ENCODE measurements at regions not wholly inside any gene's neighbourhood (a gene's known extent, or its start where the extent isn't known, plus 50 kb on each side); places are given as distances from the start of the nearest gene placed in this dataset.
A peak's percentile ranks its signal among the peaks of the same experiment; 100 is the strongest.

DNA sequence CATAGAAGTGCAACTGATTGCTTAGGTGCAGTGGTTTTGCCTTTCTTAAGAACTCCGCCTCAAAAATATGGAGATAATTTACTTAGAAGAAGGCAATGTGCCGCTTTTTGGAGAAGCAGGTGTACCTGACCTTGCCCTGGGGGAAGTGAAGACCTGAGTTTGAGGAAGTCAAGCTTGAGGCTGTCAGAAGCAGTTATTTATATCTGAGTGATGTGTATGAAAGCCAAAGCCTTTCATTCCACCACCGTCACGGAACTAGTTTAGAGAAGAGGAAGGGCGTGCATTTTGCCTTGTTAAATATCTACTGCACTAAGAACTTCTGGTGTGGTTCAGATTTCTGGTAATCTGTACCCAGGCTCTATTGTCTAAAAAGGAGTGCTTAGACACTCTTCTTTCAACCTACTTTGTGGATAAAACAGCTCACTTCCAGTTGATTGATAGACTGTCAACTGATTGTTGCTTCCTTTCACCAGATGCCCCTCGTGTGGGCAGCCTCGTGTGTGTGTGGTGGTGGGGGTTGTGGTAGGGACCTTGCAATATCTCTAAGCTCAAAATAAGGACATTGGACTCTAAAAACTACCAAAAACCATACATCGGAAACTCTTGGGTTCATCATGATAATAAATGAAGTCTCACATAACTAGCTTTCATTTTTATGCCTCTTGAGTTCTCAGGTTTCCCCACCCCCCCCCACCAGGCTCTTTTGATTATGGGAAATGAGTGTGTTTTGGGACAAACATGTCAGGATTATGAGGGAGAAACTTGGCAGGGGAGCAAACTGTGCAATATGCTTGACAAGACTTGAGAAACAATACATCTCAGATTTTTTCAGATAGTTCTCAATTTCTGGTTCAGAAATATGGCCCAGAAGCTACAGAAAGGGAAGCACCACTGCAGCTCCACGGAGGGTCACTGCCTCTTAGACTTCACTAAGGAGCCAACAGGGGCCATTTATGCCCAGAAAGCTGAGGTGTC is 78.6 kb downstream of the ARF6 start:
- DNase-seq: peak; percentile 53 to 59

DNA sequence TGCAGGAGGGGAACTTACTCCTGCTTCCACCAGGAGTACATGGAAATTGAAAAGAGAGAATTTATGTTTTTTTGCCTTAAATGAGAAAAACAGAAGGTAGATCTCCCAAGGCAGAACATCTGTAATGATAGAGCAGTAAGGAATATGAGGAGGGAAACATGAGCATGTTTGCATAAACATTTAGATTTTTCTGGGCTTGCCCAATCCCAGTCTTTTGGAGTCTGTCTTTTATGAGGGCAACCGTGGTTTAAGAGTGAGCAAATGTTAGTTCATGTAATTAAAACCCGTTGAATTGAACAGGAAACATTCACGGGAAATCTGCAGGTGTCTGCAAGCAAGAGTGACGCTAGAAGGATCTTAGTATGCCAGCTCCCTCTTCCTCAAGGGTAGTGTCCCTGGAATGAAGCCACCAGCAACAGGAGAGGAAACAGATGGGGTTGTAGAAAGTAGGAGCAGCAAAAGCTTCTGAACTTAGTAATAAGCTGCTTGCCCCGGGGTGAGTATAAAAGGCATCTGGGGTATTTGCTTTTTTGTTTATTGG is 79.3 kb downstream of the ARF6 start:
- DNase-seq: peak; percentile 44 to 55

DNA sequence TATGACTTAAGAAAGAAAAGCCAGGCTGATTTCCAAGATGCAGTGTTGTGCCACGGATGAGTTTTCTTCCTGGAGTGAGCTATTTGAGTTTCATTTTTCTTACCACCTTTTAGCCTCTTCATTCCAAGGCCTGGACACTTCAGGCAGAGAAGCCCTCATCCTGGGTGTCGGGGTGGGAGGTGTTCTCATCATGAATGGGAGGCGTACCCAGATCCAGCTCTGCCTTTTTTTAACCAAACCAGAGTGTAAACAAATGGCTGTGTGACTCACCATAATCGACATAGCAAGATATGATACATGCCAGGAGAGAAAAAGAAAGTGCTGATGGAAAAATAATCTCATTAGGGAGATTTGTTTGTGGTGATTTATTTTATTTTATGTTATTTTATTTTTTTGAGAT is 79.9 kb downstream of the ARF6 start:
- DNase-seq: peak; percentile 38 to 45

DNA sequence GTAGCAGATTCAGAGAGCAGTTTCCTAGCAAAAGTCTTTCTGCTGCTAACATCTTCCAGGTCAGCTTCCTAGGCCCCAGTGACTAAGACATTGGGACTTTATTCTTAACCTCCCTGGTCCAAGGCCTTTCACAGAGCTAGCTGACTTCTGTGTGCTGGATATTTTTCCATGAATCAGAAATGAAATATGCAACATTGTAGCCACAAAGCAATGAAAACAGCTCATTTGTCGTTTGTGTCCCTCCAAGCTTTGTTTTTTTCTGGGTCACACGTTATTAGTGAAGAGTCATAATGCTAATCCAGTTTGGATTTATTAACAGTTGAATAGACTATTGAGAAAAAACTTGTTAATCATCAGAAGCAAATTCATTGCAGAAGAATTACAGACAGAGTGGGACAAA is 82.4 kb downstream of the ARF6 start:
- DNase-seq: no peak

DNA sequence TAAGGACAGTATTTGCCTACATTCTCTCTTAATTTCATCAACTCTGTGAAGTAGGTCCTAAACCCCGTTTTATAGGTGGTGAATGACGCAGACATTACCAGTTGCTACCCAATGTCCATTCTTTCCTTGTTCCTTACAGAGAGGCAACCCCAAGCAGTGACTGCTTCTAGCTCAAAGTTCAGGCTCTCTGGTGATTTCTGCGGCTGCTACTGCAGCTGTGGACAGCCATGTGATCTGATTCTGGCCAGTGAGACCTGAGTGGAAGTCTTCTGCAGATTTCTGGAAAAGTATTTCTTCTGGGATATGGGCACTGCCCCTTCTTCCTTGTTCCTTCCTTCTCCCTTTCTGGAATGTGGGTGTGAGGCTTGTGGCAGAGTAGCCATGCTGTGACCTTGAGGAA is 82.9 kb downstream of the ARF6 start:
- DNase-seq: no peak

DNA sequence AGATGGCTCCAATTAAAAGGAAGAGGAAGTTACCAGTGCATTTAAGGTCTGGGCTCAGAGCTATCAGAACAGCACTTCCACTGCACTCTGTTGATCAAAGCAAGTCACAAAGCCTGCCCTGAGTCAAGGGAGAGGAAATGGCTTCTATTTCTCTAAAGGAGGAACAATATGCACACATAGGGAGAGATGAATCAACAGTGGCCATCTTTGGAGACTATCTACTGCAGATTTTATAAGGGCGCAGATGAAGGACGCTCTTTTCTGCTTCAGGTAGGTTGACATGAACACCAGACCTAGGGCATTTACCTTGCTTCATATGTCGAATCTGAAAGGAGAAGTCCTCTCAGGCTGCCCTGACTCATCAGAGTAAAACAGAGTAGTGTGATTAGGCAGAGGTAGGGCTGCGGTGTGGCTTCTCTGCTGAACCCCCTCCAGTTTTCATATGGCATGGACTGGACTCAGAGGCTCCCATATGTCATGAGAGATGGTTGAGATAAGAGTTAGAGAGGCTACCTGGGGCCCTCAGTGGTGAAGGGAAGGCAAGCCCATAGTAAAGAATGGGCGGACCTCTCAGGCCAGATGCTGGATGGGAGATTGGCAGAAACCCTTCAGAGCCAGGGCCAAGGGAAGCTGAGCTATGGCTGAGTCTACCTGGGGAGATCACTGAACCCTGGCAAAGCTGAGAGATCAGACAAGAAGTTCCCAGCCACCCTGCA is 84.4 kb downstream of the ARF6 start:
- DNase-seq: no peak

DNA sequence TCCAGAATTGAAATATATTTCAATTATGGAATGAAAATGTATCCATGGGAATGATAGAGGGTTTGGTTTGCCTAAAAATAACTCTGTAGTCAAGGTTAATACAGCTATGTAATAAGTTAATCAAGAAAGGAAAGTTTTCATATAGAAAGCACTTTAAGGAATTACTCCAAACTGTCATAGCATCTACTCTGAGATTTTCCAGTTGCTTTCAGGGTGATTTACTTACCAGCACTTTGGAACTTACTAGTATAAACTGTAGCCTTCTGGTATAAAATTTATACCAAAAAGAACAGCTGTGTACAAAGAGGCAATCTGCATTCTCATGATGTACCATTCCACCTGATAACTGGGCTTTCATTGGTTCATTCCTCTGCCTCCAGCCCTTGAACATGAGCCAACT is 87.1 kb downstream of the ARF6 start:
- no peak for DNase-seq

DNA sequence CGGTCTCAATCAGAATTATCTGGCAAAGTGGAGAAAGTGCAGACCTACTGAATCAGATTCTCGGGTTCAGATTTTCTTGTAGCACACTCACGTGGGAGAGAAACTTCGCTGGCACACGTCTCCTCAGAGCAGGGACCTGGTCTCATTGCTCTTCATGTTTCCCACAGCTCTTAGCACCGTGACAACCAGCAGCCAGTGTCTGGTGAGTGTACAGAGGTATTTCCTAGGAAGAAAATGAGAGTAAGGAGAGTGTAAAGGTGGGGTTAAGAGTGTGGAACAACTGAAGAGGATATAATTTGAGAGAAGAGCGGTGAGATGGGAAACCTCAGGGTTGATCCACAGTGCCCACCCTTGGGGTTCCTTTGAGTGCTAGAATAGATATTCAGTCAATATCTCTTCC is 89.2 kb downstream of the ARF6 start:
- no peak for DNase-seq

DNA sequence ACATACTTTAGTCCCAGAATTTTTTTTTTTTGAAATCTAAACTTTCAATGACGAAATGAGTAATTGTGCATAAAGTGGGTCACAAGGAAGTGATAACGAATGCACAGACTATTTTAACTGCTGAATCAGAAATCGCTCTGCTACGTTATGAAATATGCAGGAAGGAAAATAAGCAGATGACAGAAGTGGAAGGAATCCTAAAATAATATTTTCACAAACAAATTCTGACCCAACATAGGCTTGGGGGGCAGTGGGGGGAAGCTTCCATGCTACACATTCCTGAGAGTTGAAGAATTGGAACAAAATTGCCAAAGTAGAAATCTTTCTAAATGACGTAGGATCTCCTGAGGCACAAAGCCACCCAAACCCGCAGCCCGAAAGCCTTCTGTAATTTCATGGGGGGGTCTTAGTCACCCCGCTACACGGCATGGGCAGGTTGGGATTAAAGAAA is 89.6 kb downstream of the ARF6 start:
- no peak for DNase-seq

DNA sequence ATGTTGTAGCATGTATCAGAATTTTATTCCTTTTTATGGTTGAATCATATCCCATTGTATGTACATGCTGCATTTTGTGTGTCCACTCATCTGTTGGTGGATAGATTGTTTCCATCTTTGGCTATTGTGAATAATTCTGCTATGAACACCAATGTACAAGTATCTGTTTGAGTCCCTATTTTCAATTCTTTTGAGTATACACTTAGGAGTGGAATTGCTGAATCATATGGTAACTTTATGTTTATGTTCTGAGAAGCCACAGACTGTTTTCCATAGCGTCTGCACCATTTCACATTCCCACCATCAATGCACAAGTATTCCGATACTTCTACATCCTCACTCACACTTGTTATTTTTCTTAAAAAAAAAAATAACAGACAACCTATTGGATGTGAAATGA is 91.5 kb downstream of the ARF6 start:
- no peak for DNase-seq

DNA sequence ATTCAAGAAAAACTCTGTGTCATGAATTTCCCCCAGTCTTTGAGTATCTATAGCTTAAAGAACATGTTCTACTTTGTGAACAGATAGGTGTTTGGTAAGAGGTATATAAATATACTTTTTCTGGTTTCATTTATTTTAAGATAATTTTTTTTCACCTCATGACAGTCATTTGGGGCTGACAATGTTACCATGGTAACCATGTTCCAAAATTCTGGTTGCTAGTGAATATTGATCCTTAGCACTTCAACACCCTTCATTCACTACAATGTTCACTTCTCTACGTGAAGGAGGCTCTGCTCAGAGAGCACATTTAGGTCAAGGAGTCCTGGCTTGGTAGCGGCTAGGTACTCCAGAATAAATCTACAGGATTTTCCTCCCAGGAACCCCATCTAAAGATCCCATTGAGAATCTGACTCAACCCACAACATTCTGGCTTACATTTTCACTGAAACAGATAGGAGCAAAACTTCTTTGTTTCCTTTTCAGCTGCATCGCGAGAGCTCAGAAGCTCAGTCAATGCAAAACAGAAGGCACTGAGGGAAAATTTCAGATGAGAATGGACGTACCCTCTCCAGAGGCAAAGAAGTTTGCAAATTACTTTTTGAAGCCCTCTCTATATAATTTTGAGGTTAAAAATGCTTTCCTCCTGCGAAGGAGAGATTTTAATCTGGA is 93.6 kb downstream of the ARF6 start:
- DNase-seq: no peak

DNA sequence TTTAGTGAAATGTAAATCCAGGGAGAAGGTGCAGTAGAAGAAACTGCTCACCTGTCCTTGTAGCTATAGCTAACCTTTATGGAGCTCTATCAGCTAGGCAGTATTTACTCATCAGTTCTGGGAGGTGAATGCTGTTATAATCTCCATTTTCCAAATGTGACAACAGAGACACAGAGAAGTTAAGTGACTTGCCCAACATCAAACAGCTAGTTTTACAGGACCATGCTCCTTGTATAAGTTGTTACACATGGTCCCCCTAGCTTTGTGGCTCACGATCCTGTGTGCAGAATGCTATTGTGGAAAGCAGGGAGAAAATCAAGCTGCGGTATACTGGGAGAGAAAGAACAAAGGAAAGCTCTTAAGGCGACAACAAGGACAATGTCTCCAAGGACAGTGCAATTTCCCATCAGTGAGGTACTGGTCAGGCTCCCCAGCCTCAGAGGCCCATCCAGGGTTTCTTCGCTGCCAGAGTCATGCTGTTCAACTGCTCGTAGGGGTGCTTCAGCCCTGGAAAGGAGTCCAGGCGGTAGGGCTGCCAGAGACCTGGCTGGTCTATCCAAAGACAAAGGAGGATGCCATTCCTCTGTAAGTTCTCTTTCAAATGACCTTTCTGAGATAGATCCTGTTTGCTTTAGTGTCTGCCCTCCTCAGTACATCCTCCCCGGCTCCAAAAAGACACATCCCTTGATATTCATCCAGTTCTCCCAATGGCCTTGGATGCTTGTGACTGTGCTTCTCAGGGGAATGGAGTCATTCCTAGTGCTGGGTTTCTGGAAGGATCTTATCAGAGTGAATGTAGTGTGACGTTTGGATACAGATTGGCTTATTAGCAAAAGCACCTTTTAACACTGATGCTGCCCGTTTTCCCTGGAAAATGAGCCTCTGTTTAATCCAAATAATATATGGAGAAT is 95.5 kb downstream of the ARF6 start:
- no peak for DNase-seq

DNA sequence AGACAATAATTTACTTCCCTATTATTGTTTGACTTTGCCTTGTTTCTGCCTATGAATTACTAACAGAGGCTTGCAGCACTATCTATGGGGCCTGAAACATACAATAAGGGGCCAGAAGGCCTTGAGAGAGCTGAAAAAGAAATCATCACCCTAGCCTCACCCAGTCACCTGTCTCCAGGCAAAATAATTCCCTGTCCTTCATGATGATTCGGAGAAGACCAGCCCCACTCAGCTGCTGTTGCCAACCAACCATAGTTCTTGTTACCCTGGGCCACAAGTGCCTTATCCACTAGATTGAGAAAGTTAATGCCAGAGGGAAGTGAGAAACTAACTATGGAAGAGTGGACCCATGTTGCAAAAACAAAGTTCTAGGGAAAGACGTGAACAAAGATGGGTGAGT is 97.1 kb downstream of the ARF6 start:
- DNase-seq: no peak

DNA sequence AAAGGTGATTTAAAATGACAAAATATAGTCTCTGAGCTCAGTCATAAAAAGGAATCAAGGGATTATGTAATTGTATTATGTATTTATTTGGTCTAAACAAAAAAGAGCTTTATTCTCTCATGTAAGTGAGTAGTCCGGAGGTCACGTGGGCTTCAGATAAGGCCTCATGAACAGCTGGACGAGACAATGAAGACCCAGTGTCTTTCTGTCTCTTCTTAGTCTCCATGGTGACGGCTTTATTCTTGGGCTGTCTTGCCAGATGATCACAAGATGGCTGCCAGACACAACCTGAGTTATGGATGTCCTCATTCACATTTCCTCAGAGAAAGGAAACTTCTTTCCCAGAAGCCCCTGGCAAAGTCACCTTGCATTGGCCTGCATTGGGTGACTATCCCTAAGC is 98.6 kb downstream of the ARF6 start:
- DNase-seq: no peak

DNA sequence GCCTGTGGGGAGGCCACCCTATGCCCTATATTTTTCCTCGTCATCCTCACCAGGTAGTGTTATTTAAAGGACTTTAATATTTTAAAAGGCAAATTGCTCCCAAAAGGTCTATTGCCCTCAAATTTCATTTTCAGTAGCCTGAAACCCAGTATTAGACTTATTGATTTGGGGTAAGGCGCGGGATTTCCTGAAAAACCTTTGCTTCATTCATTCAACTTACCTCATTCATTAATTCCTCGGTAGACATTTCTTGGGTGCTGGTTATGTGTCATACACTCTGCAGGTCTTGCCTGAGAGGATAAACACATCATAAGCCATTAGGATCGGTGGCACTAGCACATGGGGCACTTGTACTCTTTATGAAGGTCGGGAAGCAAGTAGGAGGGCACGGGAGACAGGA is 99.2 kb downstream of the ARF6 start:
- no peak for DNase-seq

DNA sequence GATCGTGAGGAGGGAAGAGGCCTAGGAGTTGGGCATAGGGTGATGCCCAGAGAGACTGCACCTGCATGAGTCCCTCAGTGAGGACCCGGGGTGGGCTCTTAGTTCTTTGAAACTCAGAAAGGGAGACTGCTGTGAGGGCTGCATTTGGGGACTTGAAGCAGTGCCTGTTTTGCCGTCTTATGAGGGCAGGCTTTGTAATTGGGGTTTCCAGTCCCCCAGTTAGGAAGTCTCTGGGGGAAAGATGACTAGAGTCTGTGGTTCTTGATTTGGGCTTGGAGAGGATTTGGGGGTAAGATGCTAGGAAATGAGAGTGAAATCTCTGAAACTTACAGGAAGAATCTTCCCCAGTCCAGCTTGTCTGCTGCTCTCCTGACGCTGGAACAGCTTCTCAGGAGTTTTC is 99.6 kb downstream of the ARF6 start:
- DNase-seq: no peak

DNA sequence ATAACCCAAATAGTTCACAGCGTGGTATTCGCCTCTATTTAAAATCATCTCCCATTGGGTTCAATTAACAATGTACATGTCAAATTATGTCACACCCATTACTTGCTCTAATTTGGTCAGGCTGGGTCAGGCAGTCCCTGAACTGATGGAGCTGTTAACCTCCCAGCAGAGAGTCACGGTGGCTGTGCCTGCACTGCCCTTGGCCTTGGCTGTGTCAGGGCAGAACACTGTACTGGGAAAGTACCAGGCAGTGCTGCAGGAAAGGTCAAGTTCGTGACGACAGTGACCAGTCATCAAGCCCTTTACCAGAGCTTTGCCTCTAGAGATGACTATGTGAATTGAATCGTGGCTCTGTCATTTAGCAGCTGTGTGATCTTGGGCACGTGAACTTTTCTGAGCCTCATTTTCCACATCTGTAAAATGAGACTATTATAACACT is 100.0 kb downstream of the ARF6 start:
- DNase-seq: no peak

DNA sequence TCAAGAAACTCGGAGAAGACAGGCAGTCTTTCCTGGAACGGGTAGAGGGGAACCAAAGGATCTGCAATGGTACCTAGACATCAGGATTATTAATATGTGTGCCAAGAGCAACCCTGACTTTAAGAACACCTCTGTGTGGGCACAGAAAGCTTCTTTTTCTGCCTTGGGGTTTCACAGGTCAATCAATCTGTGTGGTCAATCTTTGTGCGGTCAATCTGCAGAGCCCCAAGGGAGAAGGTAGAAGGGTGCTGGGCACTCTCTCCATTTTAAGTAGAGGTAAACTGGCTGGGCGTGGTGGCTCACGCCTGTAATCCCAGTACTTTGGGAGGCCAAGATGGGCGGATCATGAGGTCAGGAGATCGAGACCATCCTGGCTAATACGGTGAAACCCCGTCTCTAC is 100.7 kb downstream of the ARF6 start:
- no peak for DNase-seq

DNA sequence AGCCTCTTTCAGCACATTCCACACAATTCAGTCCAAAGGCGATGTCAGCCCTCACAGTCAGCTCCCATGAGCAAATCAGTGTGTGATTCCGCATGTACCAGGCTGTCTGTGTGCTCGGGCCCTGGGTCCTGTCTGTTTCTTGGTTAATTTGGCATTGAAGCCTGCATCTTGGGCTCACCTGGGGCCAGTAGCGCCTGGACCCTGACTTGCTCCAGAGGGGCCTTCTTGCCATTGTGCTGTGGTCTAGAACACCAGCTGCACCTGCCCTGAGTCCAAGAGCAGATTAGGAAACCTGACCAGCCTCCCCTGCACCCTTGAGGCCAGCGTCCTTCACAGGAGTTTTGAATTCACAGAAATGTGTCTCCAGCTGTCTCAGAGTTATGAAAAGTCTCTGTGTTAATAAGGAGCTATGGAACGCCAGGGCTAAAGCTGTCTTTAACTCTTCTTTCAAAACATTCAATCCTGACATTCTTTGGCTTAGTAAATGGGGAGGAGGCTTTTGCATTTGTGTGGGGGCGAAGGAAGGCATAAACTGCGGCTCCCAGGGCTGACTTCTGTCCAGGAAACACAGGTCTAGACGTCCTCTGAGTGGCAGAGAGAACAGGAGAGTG is 102.2 kb downstream of the ARF6 start:
- DNase-seq: no peak

DNA sequence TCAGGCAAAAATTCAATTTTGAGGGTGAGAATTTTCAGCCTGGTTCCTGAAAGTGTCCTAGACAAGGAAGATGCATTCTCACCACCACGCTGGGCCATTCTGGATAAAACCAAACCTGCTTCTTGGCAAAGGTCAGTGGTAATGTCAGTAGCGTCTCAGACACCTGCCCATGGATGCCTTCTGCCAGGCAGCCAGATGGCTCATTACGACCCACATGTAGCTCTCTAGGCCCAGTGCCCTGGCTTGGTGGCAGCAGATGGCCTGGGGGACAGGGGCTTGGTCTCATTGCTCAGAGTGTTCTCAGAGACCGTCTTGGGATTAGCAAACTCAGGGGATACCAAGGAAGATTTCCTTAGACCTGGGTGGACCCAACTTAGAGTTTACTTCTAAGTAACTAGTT is 105.1 kb downstream of the ARF6 start:
- DNase-seq: no peak
